H1 (cell line): ENCODE measurements at regions not wholly inside any gene's neighbourhood (a gene's known extent, or its start where the extent isn't known, plus 50 kb on each side); places are given as distances from the start of the nearest gene placed in this dataset.
A peak's percentile ranks its signal among the peaks of the same experiment; 100 is the strongest.

Experiments used
- CTCF ChIA-PET: fragments of 300-600 bp; sonication (Branson Sonifier 250); formaldehyde crosslinking; loops from one replicate; lab custom pipeline; 2021; ENCODE audit not compliant: partially characterized antibody; lab: Charles Lee
- POLR2A ChIA-PET: fragments of 300-600 bp; sonication (Branson Sonifier 250); formaldehyde crosslinking; loops from one replicate; lab custom pipeline; 2021; ENCODE audit warnings: inconsistent platforms; ENCODE audit not compliant: partially characterized antibody; lab: Charles Lee
- DNase-seq, 2 experiments: peaks; one replicate each; pipeline versions ENCODE4 v3.0.0 to v3.0.0-alpha.2; 2010 to 2022; ENCODE audit warnings: low spot score in 2 of 2, low read depth in 1 of 2, mixed read lengths in 1 of 2
- FAIRE-seq: peaks from 2 replicates; lab custom pipeline; 2011; peaks lifted over from hg19 to GRCh38; lab: Jason Lieb, UNC
- H2AFZ ChIP-seq: 2 replicates; pipeline ENCODE4 v1.8.1; 2012; ENCODE audit warnings: low read length, inconsistent platforms
- H2AK5ac ChIP-seq: 2 replicates; pipeline ENCODE4 v1.6.1; 2013; ENCODE audit warnings: low read depth, low read length
- H2BK120ac ChIP-seq: replicated peaks from 2 replicates; pipeline ENCODE3; 2013; ENCODE audit warnings: low read depth, low read length, inconsistent platforms
- H2BK12ac ChIP-seq: 2 replicates; pipeline ENCODE4 v1.6.1; 2013; ENCODE audit warnings: low read depth, low read length
- H2BK15ac ChIP-seq: 2 replicates; pipeline ENCODE4 v1.6.1; 2013; ENCODE audit warnings: low read length
- H2BK20ac ChIP-seq: 2 replicates; pipeline ENCODE4 v1.6.1; 2013; ENCODE audit warnings: low read length
- H2BK5ac ChIP-seq: 2 replicates; pipeline ENCODE4 v1.6.1; 2013; ENCODE audit warnings: low read depth, low read length
- H3K14ac ChIP-seq: 2 replicates; pipeline ENCODE4 v1.6.1; 2013; ENCODE audit warnings: inconsistent platforms; ENCODE audit not compliant: insufficient read length
- H3K18ac ChIP-seq: 2 replicates; pipeline ENCODE4 v1.6.1; 2013; ENCODE audit warnings: low read length; ENCODE audit errors: extremely low read depth
- H3K23ac ChIP-seq: 2 replicates; pipeline ENCODE4 v1.6.1; 2013; ENCODE audit warnings: inconsistent platforms; ENCODE audit not compliant: insufficient read length
- H3K23me2 ChIP-seq: 2 replicates; pipeline ENCODE4 v1.6.1; 2013; ENCODE audit warnings: low read depth, low read length
- H3K27ac ChIP-seq: 2 replicates; pipeline ENCODE4 v1.6.1; 2011; ENCODE audit warnings: low read depth, low read length, inconsistent platforms
- H3K27me3 ChIP-seq, 4 experiments: replicated peaks in 1 of 4; 1 replicate in 1 of 4; 2 replicates in 3 of 4; pipeline versions ENCODE4 v1.6.1 to v1.8.1; 2011 to 2013; ENCODE audit warnings: low read length in 3 of 4, mild to moderate bottlenecking in 3 of 4, inconsistent platforms in 2 of 4, mixed read lengths in 2 of 4, moderate library complexity in 1 of 4; ENCODE audit not compliant: control insufficient read depth in 3 of 4, insufficient read depth in 3 of 4; ENCODE audit errors: extremely low read depth in 1 of 4
- H3K36me3 ChIP-seq, 4 experiments: 2 replicates each; pipeline versions ENCODE4 v1.6.1 to v1.8.1; 2011 to 2013; ENCODE audit warnings: mild to moderate bottlenecking in 4 of 4, low read length in 3 of 4, moderate library complexity in 2 of 4, control low read depth in 1 of 4, inconsistent platforms in 1 of 4; ENCODE audit not compliant: insufficient read depth in 4 of 4, control insufficient read depth in 2 of 4
- H3K4ac ChIP-seq: replicated peaks from 2 replicates; pipeline ENCODE3; 2013; ENCODE audit warnings: low read length, low read depth, mixed read lengths, inconsistent platforms; ENCODE audit not compliant: insufficient read length
- H3K4me1 ChIP-seq, 4 experiments: replicated peaks in 1 of 4; 1 replicate in 1 of 4; 2 replicates in 3 of 4; pipeline versions ENCODE4 v1.6.1 to v1.8.1; 2011 to 2013; ENCODE audit warnings: low read length in 3 of 4, inconsistent platforms in 2 of 4, mixed read lengths in 1 of 4; ENCODE audit not compliant: insufficient read depth in 4 of 4, control insufficient read depth in 3 of 4
- H3K4me2 ChIP-seq, 2 experiments: 2 replicates each; pipeline versions ENCODE4 v1.6.1 to v1.8.1; 2011 to 2013; ENCODE audit warnings: low read depth in 2 of 2, low read length in 2 of 2, control low read depth in 1 of 2, inconsistent platforms in 1 of 2, mild to moderate bottlenecking in 1 of 2; ENCODE audit not compliant: insufficient read depth in 1 of 2
- H3K4me3 ChIP-seq, 4 experiments: fragments of 200-600, 300-600 bp in 1 of 4; sonication (generic), shearing (Covaris generic), sonication (Bioruptor Twin) in 1 of 4; 2 replicates each; pipeline versions ENCODE4 v1.5.1 to v1.8.1; 2011 to 2016; ENCODE audit warnings: low read length in 4 of 4, low read depth in 3 of 4, control low read depth in 2 of 4, inconsistent platforms in 2 of 4, mild to moderate bottlenecking in 2 of 4, mixed read lengths in 1 of 4, moderate library complexity in 1 of 4; ENCODE audit not compliant: insufficient read depth in 2 of 4; ENCODE audit errors: extremely low read depth in 1 of 4
- H3K56ac ChIP-seq: replicated peaks from 2 replicates; pipeline ENCODE3; 2013; ENCODE audit warnings: low read depth, mild to moderate bottlenecking, mixed read lengths, low read length, inconsistent platforms; ENCODE audit not compliant: insufficient read length
- H3K79me1 ChIP-seq: 2 replicates; pipeline ENCODE4 v1.6.1; 2013; ENCODE audit warnings: low read depth, low read length, control low read depth
- H3K79me2 ChIP-seq, 2 experiments: 2 replicates each; pipeline versions ENCODE4 v1.6.1 to v1.8.1; 2012 to 2013; ENCODE audit warnings: low read length in 2 of 2, mild to moderate bottlenecking in 2 of 2, inconsistent platforms in 1 of 2; ENCODE audit not compliant: insufficient read depth in 2 of 2, control insufficient read depth in 1 of 2
- H3K9ac ChIP-seq, 4 experiments: replicated peaks in 1 of 4; 1 replicate in 1 of 4; 2 replicates in 3 of 4; pipeline versions ENCODE4 v1.6.1 to v1.8.1; 2011 to 2013; ENCODE audit warnings: low read depth in 3 of 4, low read length in 3 of 4, control low read depth in 2 of 4, mild to moderate bottlenecking in 2 of 4, moderate library complexity in 2 of 4, inconsistent platforms in 1 of 4; ENCODE audit errors: extremely low read depth in 1 of 4
- H3K9me3 ChIP-seq, 2 experiments: 2 replicates each; pipeline versions ENCODE4 v1.6.1 to v1.8.1; 2012 to 2013; ENCODE audit warnings: mild to moderate bottlenecking in 2 of 2, moderate library complexity in 2 of 2, control low read depth in 1 of 2, inconsistent platforms in 1 of 2, low read depth in 1 of 2, low read length in 1 of 2, mixed read lengths in 1 of 2; ENCODE audit not compliant: insufficient read depth in 2 of 2
- H4K20me1 ChIP-seq, 2 experiments: replicated peaks in 1 of 2; 2 replicates each; pipeline versions ENCODE3 to v1.8.1; 2011 to 2013; ENCODE audit warnings: inconsistent platforms in 2 of 2, low read length in 2 of 2, mild to moderate bottlenecking in 1 of 2; ENCODE audit not compliant: insufficient read depth in 2 of 2, control insufficient read depth in 1 of 2
- H4K5ac ChIP-seq: 2 replicates; pipeline ENCODE4 v1.6.1; 2013; ENCODE audit warnings: low read length, low read depth, mixed read lengths, inconsistent platforms; ENCODE audit not compliant: insufficient read length
- H4K8ac ChIP-seq: 2 replicates; pipeline ENCODE4 v1.8.0; 2013; ENCODE audit warnings: mild to moderate bottlenecking, moderate library complexity, low read length, inconsistent platforms; ENCODE audit not compliant: insufficient read depth; ENCODE audit errors: extremely low read depth
- H4K91ac ChIP-seq: replicated peaks from 2 replicates; pipeline ENCODE3; 2013; ENCODE audit warnings: low read length, mixed read lengths, inconsistent platforms; ENCODE audit not compliant: insufficient read length
- NANOG ChIP-seq: IDR thresholded peaks from 2 replicates; pipeline ENCODE4 v1.6.1; 2011; ENCODE audit warnings: low read length, low read depth, mild to moderate bottlenecking, inconsistent platforms; ENCODE audit not compliant: insufficient read depth, poor library complexity, severe bottlenecking
- RBBP5 ChIP-seq: IDR thresholded peaks from 2 replicates; pipeline ENCODE4 v1.7.1; 2012; ENCODE audit warnings: low read depth, mild to moderate bottlenecking, inconsistent platforms, low read length, moderate library complexity, borderline replicate concordance
- TBP ChIP-seq: IDR thresholded peaks from 2 replicates; pipeline ENCODE4 v1.6.1; 2011; ENCODE audit warnings: low read depth, low read length, improper control_type of control experiment
- WGBS, 2 experiments: shearing (Covaris generic) in 1 of 2; methylation state at CpG; one replicate each; pipeline versions ENCODE4 v1.1.6 to v1.1.7; 2013 to 2015; ENCODE audit warnings: low lambda C conversion rate in 2 of 2, mixed read lengths in 2 of 2, inconsistent platforms in 1 of 2, low coverage in 1 of 2, missing lambda C conversion rate in 1 of 2; ENCODE audit not compliant: insufficient replicate concordance in 2 of 2, insufficient coverage in 1 of 2, insufficient read length in 1 of 2; ENCODE audit errors: extremely low coverage in 1 of 2, missing lambda C conversion rate in 1 of 2; 5-methylcytosine and 5-hydroxymethylcytosine counted together

DNA sequence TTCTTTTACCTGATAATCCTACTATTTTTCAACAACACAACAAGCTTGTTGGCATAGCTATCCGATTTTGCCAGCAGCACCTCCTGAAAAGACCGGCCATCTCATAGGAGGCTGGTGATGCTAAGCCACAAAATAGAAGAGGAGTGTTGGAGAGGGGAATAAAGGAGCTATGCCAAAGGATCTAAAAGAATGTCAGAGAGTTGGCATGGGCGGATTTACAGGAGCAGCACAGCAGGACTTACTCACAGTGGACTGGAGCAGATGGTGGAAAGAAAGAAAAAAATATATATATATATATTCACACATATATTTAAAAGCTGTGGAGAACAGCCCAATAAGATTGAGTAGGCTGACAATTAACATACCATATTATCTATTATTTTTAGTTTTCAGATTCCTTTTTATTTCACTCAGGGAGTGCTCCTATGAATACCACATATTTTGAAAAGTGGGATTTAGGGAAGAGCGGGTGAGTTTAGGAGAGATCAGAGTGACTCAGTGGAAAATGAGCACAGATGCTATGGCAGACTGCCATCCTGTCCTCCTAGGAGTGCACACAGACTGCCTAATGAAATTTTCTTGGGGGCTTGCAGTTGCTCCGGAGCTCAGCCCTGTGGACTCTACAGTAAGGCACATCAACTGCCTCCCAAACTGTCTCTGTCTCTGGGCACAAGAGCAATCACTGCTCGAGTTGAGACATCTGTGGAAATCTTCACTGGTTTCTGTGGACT is 394.4 kb upstream of the CHRM3 start:
- Histone ChIP-seq H3K27ac (no peak overlapping the region), H3K4me1 (no peaks in the 10 kb centered on the region), H2AFZ (no peak overlapping the region), H3K79me1 (no peaks in the 10 kb centered on the region), H3K79me2 (no peaks in the 10 kb centered on the region), H3K4ac (no peak overlapping the region), H3K23me2 (no peaks in the 10 kb centered on the region), H3K23ac (no peak overlapping the region), H3K27me3 (no peaks in the 10 kb centered on the region), H3K4me3 (no peak overlapping the region), H3K18ac (no peak overlapping the region), H3K36me3 (no peaks in the 10 kb centered on the region), H2BK5ac (no peak overlapping the region)
- DNase-seq = no peak
- TF ChIP-seq NANOG (no peak), TBP (no peak), RBBP5 (no peak)
- TF ChIP-seq, all 59 proteins: peak for 0
- no peak overlapping the region for H3K4me2 ChIP-seq
- H2BK15ac ChIP-seq = no peak overlapping the region
- peak overlapping the region; percentile 40 for H4K91ac ChIP-seq
- CTCF ChIA-PET = no interaction called here
- WGBS, 2 experiments = 92% methylated on average over 6 of the region's 6 CpGs; no CpG with 5 or more reads in 1 of the 2 experiments
- no peak overlapping the region for H2BK120ac ChIP-seq
- H3K9me3 ChIP-seq = no peaks in the 10 kb centered on the region
- H2AK5ac ChIP-seq = no peak overlapping the region
- H4K20me1 ChIP-seq = no peaks in the 10 kb centered on the region
- no peak for FAIRE-seq
- H4K8ac ChIP-seq = no peak overlapping the region
- H3K56ac ChIP-seq = no peak overlapping the region
- H3K14ac ChIP-seq = no peak overlapping the region
- H3K9ac ChIP-seq = no peak overlapping the region
- no peak overlapping the region for H4K5ac ChIP-seq
- no peak overlapping the region for H2BK12ac ChIP-seq
- POLR2A ChIA-PET = no interaction called here
- no peak overlapping the region for H2BK20ac ChIP-seq
